ENCODE measurements at regions not wholly inside any gene's neighbourhood (a gene's known extent, or its start where the extent isn't known, plus 50 kb on each side); places are given as distances from the start of the nearest gene placed in this dataset.

GRCh38 chr3:25155652-25156471, 272.2 kb upstream of the RARB start:
- TF ChIP-seq, protein P1, sequence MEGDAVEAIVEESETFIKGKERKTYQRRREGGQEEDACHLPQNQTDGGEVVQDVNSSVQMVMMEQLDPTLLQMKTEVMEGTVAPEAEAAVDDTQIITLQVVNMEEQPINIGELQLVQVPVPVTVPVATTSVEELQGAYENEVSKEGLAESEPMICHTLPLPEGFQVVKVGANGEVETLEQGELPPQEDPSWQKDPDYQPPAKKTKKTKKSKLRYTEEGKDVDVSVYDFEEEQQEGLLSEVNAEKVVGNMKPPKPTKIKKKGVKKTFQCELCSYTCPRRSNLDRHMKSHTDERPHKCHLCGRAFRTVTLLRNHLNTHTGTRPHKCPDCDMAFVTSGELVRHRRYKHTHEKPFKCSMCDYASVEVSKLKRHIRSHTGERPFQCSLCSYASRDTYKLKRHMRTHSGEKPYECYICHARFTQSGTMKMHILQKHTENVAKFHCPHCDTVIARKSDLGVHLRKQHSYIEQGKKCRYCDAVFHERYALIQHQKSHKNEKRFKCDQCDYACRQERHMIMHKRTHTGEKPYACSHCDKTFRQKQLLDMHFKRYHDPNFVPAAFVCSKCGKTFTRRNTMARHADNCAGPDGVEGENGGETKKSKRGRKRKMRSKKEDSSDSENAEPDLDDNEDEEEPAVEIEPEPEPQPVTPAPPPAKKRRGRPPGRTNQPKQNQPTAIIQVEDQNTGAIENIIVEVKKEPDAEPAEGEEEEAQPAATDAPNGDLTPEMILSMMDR (IDR thresholded peaks at IDR 0.05), result no peak
- no peak for TF ChIP-seq POLR2A (IDR thresholded peaks at IDR 0.05)
- TF ChIP-seq POLR2AphosphoS5 (IDR thresholded peaks at IDR 0.05), result no peak
- TF ChIP-seq EP300 (IDR thresholded peaks at IDR 0.05), result no peak

Measured in suprapubic skin (tissue), 4 donors.